ENCODE measurements at regions not wholly inside any gene's neighbourhood (a gene's known extent, or its start where the extent isn't known, plus 50 kb on each side); places are given as distances from the start of the nearest gene placed in this dataset.
"Not testable (repeated sequence)": the region's sequence is repeated elsewhere in the genome, so short reads cannot be mapped to it uniquely, and the experiment has no call there.

GRCh38 chr18:38250971-38251370 is 685.4 kb upstream of the CELF4 start:
- no peak for DNase-seq

GRCh38 chr18:38244480-38244879 is 678.9 kb upstream of the CELF4 start:
- no peak for DNase-seq

- DNase-seq, result no peak
Observed at GRCh38 chr18:38243291-38243690, 677.7 kb upstream of the CELF4 start.

DNA sequence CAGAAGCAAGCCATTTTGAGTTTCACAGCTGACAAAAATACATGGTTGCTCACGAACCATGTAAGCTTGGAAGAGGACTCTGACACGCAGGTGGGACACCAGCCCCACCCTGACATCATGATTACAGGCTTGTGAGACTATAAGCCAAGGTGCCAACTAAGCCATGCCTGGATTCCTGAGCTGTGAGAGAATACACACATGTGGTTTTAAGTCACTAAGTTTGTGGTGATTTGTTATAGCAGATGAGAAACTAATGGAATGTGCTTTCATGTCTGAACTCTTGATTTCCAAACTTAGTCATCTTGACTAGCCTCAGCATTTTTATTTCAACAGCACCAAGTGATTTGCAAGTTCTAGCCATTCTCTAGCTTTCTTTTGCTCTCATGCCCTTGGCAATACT is 676.1 kb upstream of the CELF4 start:
- no peak for DNase-seq

GRCh38 chr18:38241216-38241615 is 675.6 kb upstream of the CELF4 start:
- DNase-seq, result no peak

GRCh38 chr18:38239606-38240005 is 674.0 kb upstream of the CELF4 start:
- no peak for DNase-seq

DNA sequence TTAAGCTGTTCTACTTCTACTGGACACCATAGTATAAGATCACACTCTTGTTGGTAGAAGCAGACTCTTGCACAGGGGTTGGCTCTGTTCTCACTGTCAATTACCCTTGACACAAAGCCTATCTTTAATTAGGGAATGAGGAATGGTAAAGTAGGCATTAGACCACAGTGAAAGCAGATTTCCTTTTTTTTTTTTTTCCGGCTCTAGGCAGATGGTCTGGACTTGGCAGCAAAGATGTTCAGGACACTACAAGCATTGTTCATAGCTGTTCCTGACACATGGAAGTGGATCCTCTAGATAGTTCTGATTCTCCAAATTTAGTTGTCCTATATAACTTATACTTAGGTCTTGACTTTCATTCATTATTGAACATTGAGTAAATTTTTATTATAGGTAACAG is 672.2 kb upstream of the CELF4 start:
- no peak for DNase-seq

DNA sequence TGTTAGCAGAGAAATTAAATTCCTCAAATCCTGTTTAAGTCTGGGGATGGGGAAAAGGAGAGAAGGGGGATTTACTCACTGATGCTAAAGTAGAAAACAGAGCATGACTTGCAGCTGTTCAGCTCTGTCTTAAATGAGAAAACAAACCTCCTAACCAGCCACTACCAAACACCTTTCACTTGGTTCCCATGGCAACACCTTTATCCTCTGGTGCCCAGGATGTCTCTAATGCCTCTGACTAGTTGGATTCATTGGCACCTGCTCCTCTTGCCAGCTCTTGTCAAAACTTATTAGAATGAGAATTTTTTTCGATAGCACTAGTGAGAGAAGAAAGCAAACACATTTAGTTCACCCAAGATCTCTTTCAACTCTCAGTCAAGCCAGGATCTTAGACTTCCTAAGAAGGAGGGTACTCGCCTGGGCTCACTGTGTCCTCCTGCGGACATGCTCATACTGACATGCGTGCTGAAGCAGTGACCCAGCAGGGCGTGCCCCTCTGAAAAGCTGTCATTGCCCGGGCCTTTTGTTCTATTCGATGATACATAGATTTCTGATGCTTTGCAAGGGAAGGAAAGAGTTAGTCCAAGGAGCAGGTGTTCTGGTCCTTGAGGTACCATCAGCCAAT is 656.0 kb upstream of the CELF4 start:
- peak; percentile 42 for DNase-seq

GRCh38 chr18:38198956-38199355 is 633.4 kb upstream of the CELF4 start:
- no peak for DNase-seq

GRCh38 chr18:38198526-38198925 is 632.9 kb upstream of the CELF4 start:
- no peak for DNase-seq

- no peak for DNase-seq
Observed at GRCh38 chr18:38186491-38186890, 620.9 kb upstream of the CELF4 start.

DNA sequence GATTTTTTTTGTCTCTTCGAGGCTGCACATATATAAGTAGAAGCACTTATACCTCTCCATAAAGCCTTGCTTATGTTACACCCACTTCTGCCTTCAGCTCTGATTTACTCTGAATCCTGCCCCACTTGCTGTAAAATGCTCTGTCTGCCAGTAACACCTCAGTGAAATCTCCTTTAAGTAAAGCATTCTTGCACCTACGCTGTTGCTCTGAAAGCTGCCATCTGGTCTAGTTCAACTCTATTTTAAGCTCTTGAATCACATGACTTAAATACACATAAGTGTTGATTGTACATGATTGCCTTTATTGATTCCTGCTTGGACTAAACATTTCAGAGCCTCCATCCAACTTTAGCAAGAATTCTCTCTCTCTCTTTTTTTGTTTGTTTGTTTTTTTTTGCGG is 609.0 kb upstream of the CELF4 start:
- DNase-seq, result peak; percentile 39

GRCh38 chr18:38174173-38174572 is 608.6 kb upstream of the CELF4 start:
- DNase-seq, result no peak

DNA sequence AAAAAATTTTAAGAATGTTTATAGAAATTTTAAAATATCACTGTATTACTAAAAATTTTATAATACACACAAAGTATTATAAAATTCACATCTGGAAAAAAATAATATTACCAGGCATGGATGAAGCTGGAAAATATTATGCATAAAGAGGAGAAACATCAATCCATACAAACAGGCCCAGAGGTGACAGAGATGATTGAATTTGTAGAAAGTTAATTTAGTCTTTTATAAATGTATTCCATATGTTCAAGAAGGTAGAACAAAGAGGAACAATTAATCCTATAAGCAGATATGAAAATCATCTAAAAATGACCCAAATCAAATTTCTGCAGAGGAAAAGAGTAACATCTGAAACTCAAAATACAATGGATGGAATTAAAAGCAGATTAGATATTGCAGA is 605.2 kb upstream of the CELF4 start:
- no peak for DNase-seq

- no peak for DNase-seq
Observed at GRCh38 chr18:38167623-38168022, 602.0 kb upstream of the CELF4 start.

- DNase-seq, result not testable (repeated sequence)
Observed at GRCh38 chr18:38153116-38153515, 587.5 kb upstream of the CELF4 start.

DNA sequence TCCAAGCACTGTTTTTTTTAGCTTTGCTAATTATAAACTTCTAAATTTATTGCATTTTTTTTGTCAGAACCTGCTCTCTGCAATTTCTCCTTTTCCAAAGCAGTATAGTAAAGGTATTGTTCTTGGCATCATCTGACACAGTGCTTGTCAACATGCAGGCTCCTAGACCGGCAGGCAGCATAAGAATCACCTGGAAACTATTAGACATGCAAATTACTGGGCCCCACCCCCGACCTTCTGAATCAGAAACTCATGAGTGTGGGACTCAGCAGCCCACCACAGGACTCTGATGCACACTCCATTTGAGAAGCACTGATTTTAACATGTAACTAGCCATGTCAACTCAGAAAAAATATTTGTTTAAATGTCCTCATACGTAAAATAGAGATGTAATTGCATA is 551.1 kb upstream of the CELF4 start:
- DNase-seq, result no peak

DNA sequence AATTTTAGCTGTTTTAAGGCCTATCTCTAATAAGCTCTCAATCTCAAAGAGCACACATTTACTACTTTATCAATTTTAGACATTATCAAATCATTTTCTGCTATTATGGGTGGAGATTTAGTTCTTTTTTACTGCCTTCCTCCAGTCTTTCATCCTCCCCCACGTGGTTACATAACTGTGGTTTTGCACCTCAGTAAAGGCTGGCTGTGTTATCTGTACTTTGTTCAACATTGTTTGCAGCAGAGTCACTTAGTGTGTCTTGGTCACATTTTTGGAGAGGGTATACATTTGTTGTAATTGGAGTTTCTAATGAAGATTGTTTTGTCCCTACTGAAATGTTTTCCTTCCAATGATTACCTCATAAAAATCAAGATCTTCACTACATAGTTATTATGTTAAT is 549.6 kb upstream of the CELF4 start:
- DNase-seq, result no peak

DNA sequence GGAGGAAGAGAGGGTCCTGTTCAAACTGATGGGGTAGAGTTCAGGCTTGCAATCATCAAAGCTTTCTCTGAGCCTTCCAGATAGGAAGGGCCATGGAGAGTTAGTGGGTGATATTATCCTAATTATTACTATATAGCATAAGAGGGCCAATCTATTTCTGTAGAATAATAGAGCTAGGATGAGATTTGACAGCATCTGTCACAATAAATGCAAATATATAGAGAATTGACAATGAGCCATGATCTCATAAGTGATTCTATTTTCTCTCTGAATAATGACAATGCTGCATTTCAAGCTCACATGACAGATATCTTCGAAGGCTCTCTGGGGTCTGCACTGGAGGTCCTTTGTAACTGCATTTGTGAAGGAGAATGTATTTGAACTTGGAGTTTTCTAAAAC is 521.9 kb upstream of the CELF4 start:
- DNase-seq, result no peak

GRCh38 chr18:38081516-38081915 is 515.9 kb upstream of the CELF4 start:
- no peak for DNase-seq

GRCh38 chr18:38077229-38077628 is 511.6 kb upstream of the CELF4 start:
- DNase-seq, result no peak

DNA sequence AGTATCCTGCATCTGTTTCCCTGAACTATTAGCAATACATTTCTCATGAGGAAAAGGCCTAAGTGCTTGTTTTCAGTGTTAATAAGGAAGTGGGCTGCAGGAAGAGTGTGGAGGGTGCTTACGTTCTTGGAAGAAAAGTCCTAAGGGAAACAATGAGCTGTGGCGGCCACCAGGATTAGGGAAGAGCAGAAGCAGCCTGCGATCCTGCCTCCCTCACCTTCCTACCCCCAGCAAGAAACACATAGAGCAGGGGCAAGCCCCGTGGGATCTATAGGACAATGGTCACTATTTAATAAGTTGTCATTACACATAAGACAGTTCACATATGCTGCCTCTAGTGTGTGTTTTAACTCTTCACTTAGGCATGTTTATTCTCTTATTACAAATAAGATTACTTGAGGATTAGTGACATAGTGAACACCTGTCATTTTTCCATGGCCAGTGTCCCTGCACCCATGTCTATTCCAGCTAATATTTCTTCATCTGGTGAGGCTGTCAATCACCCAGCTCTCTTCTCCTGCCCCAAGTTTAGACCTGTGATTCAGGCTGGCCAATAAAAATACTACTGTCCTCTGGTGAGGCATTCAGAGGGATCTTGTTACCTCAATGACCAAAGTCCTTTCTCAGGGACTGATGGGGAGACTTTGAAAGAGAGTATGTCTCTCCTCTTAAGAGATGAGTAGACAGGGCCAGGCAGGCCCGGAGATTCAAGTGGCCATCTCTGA is 510.9 kb upstream of the CELF4 start:
- DNase-seq, result no peak

GRCh38 chr18:38074298-38074876 is 508.8 kb upstream of the CELF4 start:
- no peak for DNase-seq

- DNase-seq, result no peak
Observed at GRCh38 chr18:38067821-38068220, 502.2 kb upstream of the CELF4 start.

GRCh38 chr18:38067086-38067485 is 501.5 kb upstream of the CELF4 start:
- no peak for DNase-seq
